ENCODE measurements at regions not wholly inside any gene's neighbourhood (a gene's known extent, or its start where the extent isn't known, plus 50 kb on each side); places are given as distances from the start of the nearest gene placed in this dataset.

DNA sequence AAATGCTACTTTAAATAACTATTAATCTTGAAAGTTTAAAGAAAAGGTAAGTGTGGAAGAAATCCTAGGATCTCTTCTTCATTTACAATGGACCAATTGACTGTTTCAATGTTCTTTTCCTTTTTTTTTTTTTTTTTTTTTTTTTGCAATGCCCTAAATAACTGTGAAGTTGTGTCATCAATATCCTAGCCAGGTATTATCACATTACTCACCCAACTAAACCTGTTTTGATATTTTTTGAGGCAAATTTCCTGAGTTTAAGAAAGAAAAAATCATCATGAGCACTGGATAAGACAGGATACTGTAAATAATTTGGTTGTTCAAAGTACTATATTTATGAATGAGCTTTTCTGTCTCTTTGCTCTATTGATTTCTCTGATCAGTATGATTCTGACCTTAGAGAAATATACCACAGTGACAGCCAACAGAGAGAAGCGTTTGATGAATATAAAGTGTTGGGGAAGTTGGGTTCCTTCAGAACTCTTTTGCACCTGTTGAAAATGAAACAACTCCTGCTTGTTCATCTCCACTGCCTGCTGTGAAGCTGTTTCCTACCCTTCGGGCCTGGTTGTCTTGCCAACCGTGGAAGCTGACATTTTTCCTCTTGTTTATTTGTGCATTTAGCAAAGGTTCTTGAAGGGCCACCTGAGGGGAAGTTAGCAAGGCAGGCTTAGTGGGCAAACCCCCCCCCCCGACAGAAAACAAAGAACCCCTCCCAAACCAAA, 1220.5 kb upstream of the SLC10A2 start:
- H3K27me3 ChIP-seq: no peaks in the 10 kb centered on the region
- H3K36me3 ChIP-seq: no peaks in the 10 kb centered on the region
- no peaks in the 10 kb centered on the region for H3K9me3 ChIP-seq
- no peak overlapping the region for H3K27ac ChIP-seq
- intact Hi-C loops (cut with DNase I): no loop called here
- TF ChIP-seq, protein P1, sequence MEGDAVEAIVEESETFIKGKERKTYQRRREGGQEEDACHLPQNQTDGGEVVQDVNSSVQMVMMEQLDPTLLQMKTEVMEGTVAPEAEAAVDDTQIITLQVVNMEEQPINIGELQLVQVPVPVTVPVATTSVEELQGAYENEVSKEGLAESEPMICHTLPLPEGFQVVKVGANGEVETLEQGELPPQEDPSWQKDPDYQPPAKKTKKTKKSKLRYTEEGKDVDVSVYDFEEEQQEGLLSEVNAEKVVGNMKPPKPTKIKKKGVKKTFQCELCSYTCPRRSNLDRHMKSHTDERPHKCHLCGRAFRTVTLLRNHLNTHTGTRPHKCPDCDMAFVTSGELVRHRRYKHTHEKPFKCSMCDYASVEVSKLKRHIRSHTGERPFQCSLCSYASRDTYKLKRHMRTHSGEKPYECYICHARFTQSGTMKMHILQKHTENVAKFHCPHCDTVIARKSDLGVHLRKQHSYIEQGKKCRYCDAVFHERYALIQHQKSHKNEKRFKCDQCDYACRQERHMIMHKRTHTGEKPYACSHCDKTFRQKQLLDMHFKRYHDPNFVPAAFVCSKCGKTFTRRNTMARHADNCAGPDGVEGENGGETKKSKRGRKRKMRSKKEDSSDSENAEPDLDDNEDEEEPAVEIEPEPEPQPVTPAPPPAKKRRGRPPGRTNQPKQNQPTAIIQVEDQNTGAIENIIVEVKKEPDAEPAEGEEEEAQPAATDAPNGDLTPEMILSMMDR (IDR thresholded peaks at IDR 0.05): no peak
- H3K4me3 ChIP-seq: no peak overlapping the region
- DNase-seq (ENCODE audit: low spot score in 2 of 2): no peak
- H3K4me1 ChIP-seq: no peaks in the 10 kb centered on the region

DNA sequence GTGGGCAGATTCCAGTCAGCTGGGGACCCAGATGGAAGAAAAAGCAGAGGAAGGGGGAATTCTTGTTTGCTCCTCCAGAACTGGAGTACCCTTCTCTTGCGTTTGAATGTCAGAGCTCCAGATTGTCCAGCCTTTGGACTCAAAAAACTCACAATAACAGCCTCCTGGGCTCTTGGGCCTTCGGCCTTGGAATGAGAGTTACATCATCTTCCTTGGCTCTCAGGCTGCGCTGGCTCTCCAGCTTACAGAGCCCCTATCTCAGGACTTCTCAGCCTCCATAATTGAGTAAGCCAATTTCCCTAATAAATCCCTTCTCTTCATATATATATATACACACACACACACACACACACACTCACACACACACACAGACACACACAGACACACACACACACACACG, 1215.7 kb upstream of the SLC10A2 start:
- Histone ChIP-seq H3K4me1 (no peaks in the 10 kb centered on the region), H3K27me3 (no peaks in the 10 kb centered on the region), H3K9me3 (no peaks in the 10 kb centered on the region), H3K27ac (no peak overlapping the region), H3K4me3 (no peak overlapping the region), H3K36me3 (no peaks in the 10 kb centered on the region)
- DNase-seq (ENCODE audit: low spot score in 2 of 2): no peak
- TF ChIP-seq, protein P1 (IDR thresholded peaks at IDR 0.05): no peak
- intact Hi-C loops (cut with DNase I): no loop called here

GRCh38 chr13:104270731-104271130, 1204.5 kb upstream of the SLC10A2 start:
- intact Hi-C loops (cut with DNase I): no loop called here
- TF ChIP-seq, protein P1 (IDR thresholded peaks at IDR 0.05): no peak
- no peaks in the 10 kb centered on the region for H3K4me1 ChIP-seq
- H3K4me3 ChIP-seq: no peak overlapping the region
- H3K27ac ChIP-seq: no peak overlapping the region
- DNase-seq (ENCODE audit: low spot score in 2 of 2): no peak
- H3K36me3 ChIP-seq: no peaks in the 10 kb centered on the region
- H3K27me3 ChIP-seq: no peaks in the 10 kb centered on the region
- H3K9me3 ChIP-seq: no peaks in the 10 kb centered on the region

GRCh38 chr13:104267206-104267811, 1201.1 kb upstream of the SLC10A2 start:
- Histone ChIP-seq H3K9me3 (no peaks in the 10 kb centered on the region), H3K4me3 (no peak overlapping the region), H3K27me3 (no peaks in the 10 kb centered on the region), H3K4me1 (no peaks in the 10 kb centered on the region), H3K27ac (no peak overlapping the region), H3K36me3 (no peaks in the 10 kb centered on the region)
- DNase-seq (ENCODE audit: low spot score in 2 of 2): no peak
- TF ChIP-seq, protein P1 (IDR thresholded peaks at IDR 0.05): no peak
- intact Hi-C loops (cut with DNase I): no loop called here

DNA sequence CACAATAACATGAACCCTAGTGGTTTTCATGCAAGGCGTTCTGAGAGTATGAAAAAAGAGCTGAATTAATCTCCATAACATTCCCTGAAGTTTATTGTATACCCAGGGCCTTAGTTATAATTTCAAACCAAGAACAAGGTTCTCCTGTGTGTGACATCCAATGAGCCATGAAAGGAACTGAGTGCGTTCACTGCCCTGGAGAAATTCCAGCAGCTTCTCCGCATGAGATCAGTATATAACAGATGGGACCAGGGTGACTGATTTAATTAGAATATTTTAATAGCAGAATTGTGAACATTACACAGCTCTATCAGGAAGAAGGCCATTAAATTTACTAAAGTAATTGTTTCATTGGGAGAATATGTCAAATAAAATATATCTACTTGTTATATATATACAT, 1190.5 kb upstream of the SLC10A2 start:
- intact Hi-C loops (cut with DNase I): no loop called here
- TF ChIP-seq, protein P1 (IDR thresholded peaks at IDR 0.05): no peak
- Histone ChIP-seq H3K27ac (no peak overlapping the region), H3K36me3 (no peaks in the 10 kb centered on the region), H3K9me3 (no peaks in the 10 kb centered on the region), H3K27me3 (no peaks in the 10 kb centered on the region), H3K4me3 (no peak overlapping the region), H3K4me1 (no peaks in the 10 kb centered on the region)
- no peak for DNase-seq (ENCODE audit: low spot score in 2 of 2)

All from ascending aorta (tissue), 2 donors.